ENCODE measurements at regions not wholly inside any gene's neighbourhood (a gene's known extent, or its start where the extent isn't known, plus 50 kb on each side); places are given as distances from the start of the nearest gene placed in this dataset.

DNA sequence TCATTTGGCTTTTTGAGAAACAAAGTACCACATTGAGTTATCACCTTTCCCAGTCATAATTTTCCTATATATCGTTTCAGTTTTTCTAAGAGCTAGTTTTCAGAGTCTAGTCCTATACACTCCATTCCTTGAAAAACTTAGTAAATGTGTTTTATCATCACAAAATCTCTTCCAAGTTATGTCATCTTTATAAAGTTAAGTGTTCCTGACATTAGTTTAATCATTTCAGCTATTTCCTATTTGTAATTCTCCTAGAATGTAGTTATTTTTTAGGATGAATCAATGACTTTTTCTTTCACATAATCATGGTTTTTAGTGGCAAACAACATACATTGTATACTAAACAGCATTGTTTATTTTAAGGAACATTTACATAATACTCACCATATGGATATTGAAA lies 191.7 kb upstream of the BET1 start:
- Histone ChIP-seq H4K91ac (ENCODE audit: insufficient read depth, low read depth, low read length) (no peak overlapping the region), H2BK5ac (ENCODE audit: low read depth, low read length, poor library complexity, severe bottlenecking) (peak overlapping the region; percentile 62), H3K27ac (ENCODE audit: insufficient read depth, low read length) (no peak overlapping the region), H2BK15ac (ENCODE audit: low read depth, low read length) (no peak overlapping the region), H3K9me3 (ENCODE audit: control insufficient read depth, insufficient read depth, low read length) (no peaks in the 10 kb centered on the region), H2AK5ac (ENCODE audit: low read depth, low read length) (no peak overlapping the region), H3K4me3 (ENCODE audit: insufficient read depth, low read depth, low read length) (no peak overlapping the region), H4K20me1 (ENCODE audit: insufficient read depth, low read length) (no peaks in the 10 kb centered on the region), H2AFZ (replicated peaks; ENCODE audit: low read length, poor library complexity) (no peak overlapping the region), H4K8ac (ENCODE audit: low read depth in 2 of 2, low read length in 2 of 2) (no peak overlapping the region; a peak in 1 of 4 replicates), H3K23ac (ENCODE audit: low read depth, low read length) (no peak overlapping the region), H3K27me3 (ENCODE audit: control insufficient read depth, insufficient read depth, low read length) (no peaks in the 10 kb centered on the region), H3K56ac (ENCODE audit: extremely low read depth, insufficient read depth, low read length) (no peak overlapping the region), H3K4me1 (ENCODE audit: control insufficient read depth, insufficient read depth, low read length) (no peaks in the 10 kb centered on the region), H3K18ac (ENCODE audit: low read depth, low read length) (no peak overlapping the region), H3K9me1 (ENCODE audit: insufficient read depth, low read length) (no peaks in the 10 kb centered on the region), H3K9ac (ENCODE audit: low read depth, low read length) (no peak overlapping the region), H4K5ac (ENCODE audit: low read depth, low read length) (no peak overlapping the region), H2AK9ac (replicated peaks; ENCODE audit: low read depth, low read length, poor library complexity) (no peak overlapping the region), H3K14ac (replicated peaks; ENCODE audit: low read depth, low read length) (no peak overlapping the region), H3K4me2 (ENCODE audit: low read depth, low read length) (no peak overlapping the region), H2BK20ac (ENCODE audit: low read depth, low read length) (no peak overlapping the region), H3K4ac (ENCODE audit: low read depth, low read length) (no peak overlapping the region), H2BK120ac (ENCODE audit: low read depth, low read length) (no peak overlapping the region), H3K36me3 (ENCODE audit: control insufficient read depth, insufficient read depth, low read length) (no peaks in the 10 kb centered on the region), H3K79me1 (ENCODE audit: low read depth in 1 of 2, low read length in 2 of 2) (no peaks in the 10 kb centered on the region)
- dilution Hi-C loops (cut with HindIII; ENCODE audit: low sequenced_read_pairs, unreplicated experiment) = no loop called here
- no CpG with 5 or more reads among the region's 1 CpG for WGBS, 2 experiments (ENCODE audit: extremely low coverage in 2 of 2, insufficient read length in 1 of 2)
- intact Hi-C loops (cut with micrococcal nuclease) = no loop called here
- CTCF ChIA-PET = interaction anchor here (1.5 kb wide), 1 partner anchor 16 kb away, joined by 3 read pairs; no protein-coding TSS in a partner anchor
- DNase-seq (no peak), ATAC-seq (ENCODE audit: low read depth) (no peak)
- POLR2A ChIA-PET (ENCODE audit: unreplicated experiment) = no interaction called here
- in situ Hi-C loops (cut with MboI; ENCODE audit: low sequenced_read_pairs) = no loop called here
- BruUV-seq (replicated peaks) = no TSS peak
- TF ChIP-seq FOS (IDR thresholded peaks at IDR 0.05; ENCODE audit: low read depth, low read length) (no peak), MAFK (IDR thresholded peaks at IDR 0.05; ENCODE audit: low read depth, low read length) (no peak), POLR2A (IDR thresholded peaks at IDR 0.05; ENCODE audit: low read depth, low read length) (no peak), MXI1 (IDR thresholded peaks at IDR 0.05; ENCODE audit: borderline replicate concordance, low read depth, low read length) (no peak), BHLHE40 (IDR thresholded peaks at IDR 0.05; ENCODE audit: low read depth, low read length) (no peak), NFE2L2 (IDR thresholded peaks at IDR 0.05; ENCODE audit: low read depth, low read length) (no peak), CHD1 (IDR thresholded peaks at IDR 0.05; ENCODE audit: low read depth, low read length) (no peak), SMC3 (IDR thresholded peaks at IDR 0.05; ENCODE audit: low read depth, low read length) (no peak), RFX5 (IDR thresholded peaks at IDR 0.05; ENCODE audit: low read depth, low read length) (no peak), CEBPB (IDR thresholded peaks at IDR 0.05; ENCODE audit: low read depth, low read length) (no peak)
- TF ChIP-seq, protein P1, sequence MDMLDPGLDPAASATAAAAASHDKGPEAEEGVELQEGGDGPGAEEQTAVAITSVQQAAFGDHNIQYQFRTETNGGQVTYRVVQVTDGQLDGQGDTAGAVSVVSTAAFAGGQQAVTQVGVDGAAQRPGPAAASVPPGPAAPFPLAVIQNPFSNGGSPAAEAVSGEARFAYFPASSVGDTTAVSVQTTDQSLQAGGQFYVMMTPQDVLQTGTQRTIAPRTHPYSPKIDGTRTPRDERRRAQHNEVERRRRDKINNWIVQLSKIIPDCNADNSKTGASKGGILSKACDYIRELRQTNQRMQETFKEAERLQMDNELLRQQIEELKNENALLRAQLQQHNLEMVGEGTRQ (IDR thresholded peaks at IDR 0.05; ENCODE audit: low read depth, low read length) = no peak
- TF ChIP-seq, protein P2, sequence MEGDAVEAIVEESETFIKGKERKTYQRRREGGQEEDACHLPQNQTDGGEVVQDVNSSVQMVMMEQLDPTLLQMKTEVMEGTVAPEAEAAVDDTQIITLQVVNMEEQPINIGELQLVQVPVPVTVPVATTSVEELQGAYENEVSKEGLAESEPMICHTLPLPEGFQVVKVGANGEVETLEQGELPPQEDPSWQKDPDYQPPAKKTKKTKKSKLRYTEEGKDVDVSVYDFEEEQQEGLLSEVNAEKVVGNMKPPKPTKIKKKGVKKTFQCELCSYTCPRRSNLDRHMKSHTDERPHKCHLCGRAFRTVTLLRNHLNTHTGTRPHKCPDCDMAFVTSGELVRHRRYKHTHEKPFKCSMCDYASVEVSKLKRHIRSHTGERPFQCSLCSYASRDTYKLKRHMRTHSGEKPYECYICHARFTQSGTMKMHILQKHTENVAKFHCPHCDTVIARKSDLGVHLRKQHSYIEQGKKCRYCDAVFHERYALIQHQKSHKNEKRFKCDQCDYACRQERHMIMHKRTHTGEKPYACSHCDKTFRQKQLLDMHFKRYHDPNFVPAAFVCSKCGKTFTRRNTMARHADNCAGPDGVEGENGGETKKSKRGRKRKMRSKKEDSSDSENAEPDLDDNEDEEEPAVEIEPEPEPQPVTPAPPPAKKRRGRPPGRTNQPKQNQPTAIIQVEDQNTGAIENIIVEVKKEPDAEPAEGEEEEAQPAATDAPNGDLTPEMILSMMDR (conservative IDR thresholded peaks at IDR 0.05; ENCODE audit: low read depth, low read length) = no peak

Data from IMR-90 (cell line).